ENCODE measurements at regions not wholly inside any gene's neighbourhood (a gene's known extent, or its start where the extent isn't known, plus 50 kb on each side); places are given as distances from the start of the nearest gene placed in this dataset.

- CTCF ChIA-PET, result interaction anchor here (1.2 kb wide), 1 partner anchor 295 kb away, joined by 3 read pairs; no protein-coding TSS in a partner anchor
These were observed 265.3 kb upstream of the HS3ST5 start for GRCh38 chr6:114608091-114608490.

GRCh38 chr6:114605656-114606055, 262.8 kb upstream of the HS3ST5 start:
- Mint-ChIP-seq H3K4me3 (no peak overlapping the region), H3K9me3 (peaks cover 4% of the 10 kb centered on the region), H3K4me1 (no peaks in the 10 kb centered on the region), H3K27me3 (ENCODE audit: low read depth) (no peaks in the 10 kb centered on the region), H3K36me3 (no peaks in the 10 kb centered on the region), H3K27ac (no peak overlapping the region)
- CTCF ChIA-PET, result no interaction called here
- ATAC-seq (no peak), DNase-seq (ENCODE audit: low spot score) (no peak)
- POLR2A ChIA-PET, result interaction anchor here (0.6 kb wide), 1 partner anchor 221 kb away, joined by 3 read pairs; no protein-coding TSS in a partner anchor
- TF ChIP-seq ERG (CRISPR knock-in tag; IDR thresholded peaks at IDR 0.05) (no peak), CTCF (IDR thresholded peaks at IDR 0.05) (no peak), CDX4 (CRISPR knock-in tag; IDR thresholded peaks at IDR 0.05; ENCODE audit: borderline replicate concordance) (no peak), E2F5 (CRISPR knock-in tag; IDR thresholded peaks at IDR 0.05) (no peak), FOXP4 (CRISPR knock-in tag; IDR thresholded peaks at IDR 0.05) (no peak), FOXK1 (CRISPR knock-in tag; IDR thresholded peaks at IDR 0.05) (no peak), ZNF423 (CRISPR knock-in tag; IDR thresholded peaks at IDR 0.05) (no peak), SMAD4 (CRISPR knock-in tag; IDR thresholded peaks at IDR 0.05) (no peak), ZNF281 (CRISPR knock-in tag; IDR thresholded peaks at IDR 0.05) (no peak), OVOL2 (CRISPR knock-in tag; IDR thresholded peaks at IDR 0.05; ENCODE audit: borderline replicate concordance) (no peak), TP53 (CRISPR knock-in tag; IDR thresholded peaks at IDR 0.05) (no peak), HMGXB4 (CRISPR knock-in tag; IDR thresholded peaks at IDR 0.05) (no peak)

More at GRCh38 chr6:114608091-114608490, 265.3 kb upstream of the HS3ST5 start:
- ATAC-seq (no peak), DNase-seq (ENCODE audit: low spot score) (no peak)
- no peaks in the 10 kb centered on the region for H3K4me1 Mint-ChIP-seq
- H3K9me3 Mint-ChIP-seq, result peaks cover 17% of the 10 kb centered on the region
- no peak for TF ChIP-seq USF2 (CRISPR knock-in tag; IDR thresholded peaks at IDR 0.05)
- TF ChIP-seq ZBTB43 (CRISPR knock-in tag; IDR thresholded peaks at IDR 0.05), result no peak
- TF ChIP-seq CBFB (CRISPR knock-in tag; IDR thresholded peaks at IDR 0.05; ENCODE audit: low read depth), result no peak
- no peak for TF ChIP-seq SOX15 (CRISPR knock-in tag; IDR thresholded peaks at IDR 0.05)
- no peak for TF ChIP-seq MLX (CRISPR knock-in tag; IDR thresholded peaks at IDR 0.05)
- no peak for TF ChIP-seq MXD4 (CRISPR knock-in tag; IDR thresholded peaks at IDR 0.05; ENCODE audit: borderline replicate concordance)
- TF ChIP-seq SP1 (CRISPR knock-in tag; conservative IDR thresholded peaks at IDR 0.05), result no peak
- no peak for TF ChIP-seq ETV6 (CRISPR knock-in tag; IDR thresholded peaks at IDR 0.05)
- no peak for TF ChIP-seq GRHL2 (CRISPR knock-in tag; IDR thresholded peaks at IDR 0.05; ENCODE audit: insufficient replicate concordance, severe bottlenecking)
- TF ChIP-seq NFYB (CRISPR knock-in tag; conservative IDR thresholded peaks at IDR 0.05; ENCODE audit: low read depth), result no peak
- no peak overlapping the region for H3K27ac Mint-ChIP-seq
- POLR2A ChIA-PET, result no interaction called here
- H3K36me3 Mint-ChIP-seq, result 0 out of 2 replicates have a peak, but pooled peaks cover 4% of the 10 kb centered on the region
- H3K27me3 Mint-ChIP-seq (ENCODE audit: low read depth), result no peaks in the 10 kb centered on the region
- no peak overlapping the region for H3K4me3 Mint-ChIP-seq
